GM18498 (cell line): ENCODE measurements at regions not wholly inside any gene's neighbourhood (a gene's known extent, or its start where the extent isn't known, plus 50 kb on each side); places are given as distances from the start of the nearest gene placed in this dataset.
"Not testable (repeated sequence)": the region's sequence is repeated elsewhere in the genome, so short reads cannot be mapped to it uniquely, and the experiment has no call there.

Experiments used
- ATAC-seq: cut with Tn5 transposase; IDR thresholded peaks from one replicate; pipeline ENCODE4 v1.9.1; 2021; ENCODE audit warnings: mild to moderate bottlenecking, moderate library complexity; ENCODE audit not compliant: unreplicated experiment

DNA sequence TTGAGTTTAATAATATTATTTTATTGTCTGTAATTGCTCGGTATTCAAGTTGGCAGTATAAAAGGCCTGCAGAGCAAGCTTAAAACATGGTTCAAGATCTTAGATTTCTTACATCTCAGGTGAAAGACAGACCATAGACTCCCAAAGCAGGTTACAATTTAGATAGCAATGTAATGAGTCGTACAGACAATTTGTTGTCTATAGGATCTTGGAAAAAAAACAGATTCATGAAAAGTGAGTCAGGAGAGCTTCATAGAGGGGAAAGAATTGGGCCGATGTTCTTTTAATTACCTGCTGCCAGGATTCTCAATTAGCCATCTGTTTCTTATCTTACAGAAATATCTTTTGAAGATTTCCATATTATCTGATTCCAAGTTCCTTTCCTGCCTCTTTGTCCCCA lies 111.5 kb upstream of the IKBKE start:
- not testable (repeated sequence) for ATAC-seq

DNA sequence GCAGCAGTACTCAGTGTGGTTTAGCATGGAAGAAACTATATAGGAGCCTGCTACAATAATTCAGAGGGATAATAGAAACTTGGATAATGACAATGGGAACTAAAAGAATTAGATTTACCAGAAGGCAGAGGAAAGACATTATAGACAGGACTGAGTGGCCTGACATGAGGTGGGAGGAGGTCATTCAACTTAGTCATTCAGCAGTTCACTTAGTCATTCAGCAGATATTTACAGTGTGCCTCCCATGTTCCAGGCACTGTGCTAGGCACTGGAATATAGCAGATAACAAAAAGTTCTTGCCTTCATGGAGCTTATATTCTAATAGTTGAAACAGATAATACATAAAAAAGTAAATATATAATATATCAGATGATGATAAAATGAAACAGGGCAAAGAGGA lies 110.9 kb upstream of the IKBKE start:
- not testable (repeated sequence) for ATAC-seq

DNA sequence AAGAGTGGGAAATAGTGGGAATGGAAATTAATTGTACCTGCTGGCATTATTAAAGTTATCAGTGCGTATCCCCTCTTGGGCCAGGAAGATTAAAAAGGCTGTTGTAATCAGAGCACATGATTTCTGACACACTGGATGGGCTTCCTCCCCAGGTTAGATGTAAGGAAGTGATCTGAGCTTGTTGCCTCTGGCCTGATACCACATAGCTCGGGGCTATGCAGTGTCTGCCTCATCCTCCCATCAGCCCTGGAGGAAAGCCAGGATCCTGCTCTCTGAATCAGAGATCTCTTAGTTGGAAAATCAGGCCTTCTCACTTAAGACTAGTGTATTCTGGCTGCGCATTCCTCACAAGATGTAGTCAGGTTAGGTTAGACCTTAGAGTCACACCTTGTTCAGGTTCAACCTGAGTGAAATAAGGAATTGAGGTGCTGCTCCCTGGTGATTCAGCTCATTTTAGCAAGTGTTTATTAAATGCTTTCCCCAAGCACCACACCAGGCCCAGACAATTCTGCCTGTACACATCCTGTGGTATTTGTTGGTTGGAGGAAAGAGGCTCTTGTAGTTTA lies 108.2 kb upstream of the IKBKE start:
- ATAC-seq: not testable (repeated sequence)

DNA sequence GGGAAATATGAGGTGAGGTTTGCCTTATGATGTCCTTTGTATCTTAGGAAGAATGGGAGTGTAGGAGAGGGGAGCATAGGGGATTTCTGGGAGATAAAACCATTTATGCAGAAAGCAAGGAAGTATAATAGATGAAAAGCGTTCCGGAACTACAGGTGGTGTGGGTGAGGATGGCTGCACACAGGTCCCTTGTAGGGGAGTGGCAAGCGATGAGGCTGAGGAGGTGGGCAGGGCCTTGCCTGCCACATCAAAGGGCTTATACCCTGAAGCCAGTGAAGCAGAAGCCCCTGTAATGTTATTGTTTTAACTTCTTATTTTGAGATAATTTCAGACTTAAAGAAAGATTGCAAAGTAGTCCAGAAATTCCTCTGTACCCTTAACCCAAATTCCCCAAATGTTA lies 107.3 kb upstream of the IKBKE start:
- not testable (repeated sequence) for ATAC-seq

DNA sequence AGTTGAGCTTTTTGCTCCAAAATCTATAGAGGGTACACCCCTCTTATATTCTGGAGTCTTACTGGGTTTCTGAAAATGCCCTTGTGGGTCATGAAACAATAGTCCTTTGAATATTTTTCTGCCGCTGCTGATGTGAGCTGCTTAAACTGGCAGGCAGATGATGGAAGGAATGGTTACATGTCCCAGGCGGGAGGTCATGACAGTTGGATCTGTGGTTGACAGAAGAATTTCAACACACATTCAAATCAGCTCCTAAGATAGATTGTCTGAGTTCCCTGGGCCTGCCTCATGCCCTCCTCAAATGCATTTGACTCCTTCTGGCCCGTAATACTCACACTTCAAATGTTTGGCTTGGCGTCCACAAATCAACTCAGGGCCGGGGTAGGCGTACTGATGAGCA lies 105.0 kb upstream of the IKBKE start:
- ATAC-seq: not testable (repeated sequence)

DNA sequence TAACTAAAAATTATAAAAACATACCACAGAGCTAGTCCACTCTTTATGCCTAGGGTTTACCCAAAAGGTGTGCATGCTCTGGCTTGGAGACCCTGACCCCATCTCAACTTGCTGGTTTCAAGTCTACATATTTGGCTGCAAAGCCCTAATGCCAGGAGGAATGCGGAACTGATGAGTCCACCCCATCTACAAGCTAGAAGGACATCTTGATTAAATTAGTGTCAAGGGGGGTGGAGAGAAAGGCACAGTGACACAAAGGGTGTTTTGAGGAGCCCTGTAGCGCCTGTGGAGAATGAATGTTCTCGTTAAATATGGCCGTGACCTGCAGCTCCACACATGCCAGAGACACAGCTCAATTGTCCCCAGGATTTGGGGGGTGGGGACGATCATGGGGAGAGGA lies 104.1 kb upstream of the IKBKE start:
- not testable (repeated sequence) for ATAC-seq

DNA sequence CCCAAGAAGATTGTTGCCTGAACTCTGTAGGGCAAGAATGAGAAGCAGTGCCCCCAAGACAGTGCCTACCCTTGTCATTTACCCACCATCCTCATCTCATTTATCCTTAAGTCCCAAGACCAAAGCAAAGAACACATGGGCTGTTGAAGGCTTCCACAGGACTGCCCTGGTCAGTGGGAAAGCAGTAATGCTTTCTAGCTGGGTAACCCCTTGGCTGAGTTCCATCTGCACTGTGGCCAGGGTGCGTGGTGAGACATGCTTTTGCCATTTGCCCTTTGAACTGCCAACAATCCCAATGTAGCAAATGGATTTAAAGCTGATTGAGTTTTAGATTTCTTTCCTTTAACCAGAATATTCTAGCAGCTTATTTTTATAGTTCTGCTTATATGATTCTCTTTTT lies 103.5 kb upstream of the IKBKE start:
- not testable (repeated sequence) for ATAC-seq

DNA sequence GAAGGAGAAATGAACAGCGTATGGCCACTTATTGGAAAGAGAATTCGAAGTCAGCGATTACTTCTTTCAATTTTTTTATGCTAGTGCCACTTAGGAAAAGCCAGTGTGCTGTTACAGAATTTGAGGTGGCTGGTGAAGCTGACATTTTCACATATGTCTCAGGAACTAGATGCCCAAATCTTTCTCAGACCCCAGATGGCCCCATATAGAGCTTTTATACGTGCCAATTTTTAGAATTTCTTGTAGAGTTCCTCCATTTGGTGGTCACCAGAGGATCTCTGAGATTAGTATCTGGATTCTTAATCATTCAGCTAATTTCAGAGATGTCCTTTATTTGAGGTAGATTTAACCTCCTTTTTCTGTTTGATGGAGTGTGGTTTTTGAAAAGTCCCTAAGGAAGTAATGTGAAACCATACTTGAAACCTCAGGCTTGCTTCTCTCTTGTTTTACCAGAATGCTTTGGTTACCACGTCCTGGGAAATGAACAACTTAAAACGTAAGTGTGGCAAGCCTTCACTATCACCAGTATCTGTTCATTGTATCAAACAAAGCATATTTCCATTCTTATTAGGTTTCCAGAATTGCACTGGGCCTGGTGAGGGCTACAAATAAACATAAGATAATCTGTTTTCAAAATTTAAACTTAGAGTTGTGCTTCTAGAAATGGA lies 102.2 kb upstream of the IKBKE start:
- not testable (repeated sequence) for ATAC-seq

DNA sequence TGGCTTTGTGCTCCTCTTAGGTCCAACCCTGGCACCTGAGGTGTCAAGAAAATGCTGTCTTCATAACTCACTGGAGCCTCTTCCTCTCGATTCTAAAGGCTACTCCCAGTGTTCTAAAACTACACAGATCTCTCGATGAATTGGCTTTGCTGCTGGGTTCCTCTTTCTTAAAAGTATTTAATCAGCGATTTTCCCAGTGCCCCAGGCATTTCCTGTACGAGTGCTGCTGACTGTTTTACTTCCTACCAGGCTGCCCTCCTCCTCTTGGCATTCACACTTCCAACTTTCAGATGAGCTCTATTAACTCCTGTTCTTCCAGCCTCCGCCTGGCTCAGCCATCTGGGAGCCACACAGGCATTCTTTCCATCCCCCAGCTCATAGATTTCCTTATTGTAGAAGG lies 95.6 kb upstream of the IKBKE start:
- not testable (repeated sequence) for ATAC-seq

DNA sequence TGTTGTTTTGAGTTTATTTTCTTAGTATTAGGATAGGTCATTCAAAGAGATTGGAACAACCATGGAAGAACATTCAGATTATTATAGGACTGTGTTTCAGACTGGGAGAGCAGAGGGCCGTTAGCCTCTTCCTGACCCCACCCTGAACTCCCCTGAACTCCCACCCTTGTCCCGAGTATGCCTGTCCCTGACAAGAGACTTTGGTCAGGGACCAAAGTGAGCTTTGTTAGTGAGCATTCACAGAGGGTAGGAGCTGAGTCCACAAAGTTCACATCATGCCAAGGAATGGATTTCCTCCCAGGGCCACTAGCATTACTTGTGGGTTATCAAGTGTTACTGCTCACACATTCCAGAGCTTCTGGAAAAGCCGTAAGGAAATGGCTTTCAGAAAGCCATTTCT lies 94.7 kb upstream of the IKBKE start:
- not testable (repeated sequence) for ATAC-seq

DNA sequence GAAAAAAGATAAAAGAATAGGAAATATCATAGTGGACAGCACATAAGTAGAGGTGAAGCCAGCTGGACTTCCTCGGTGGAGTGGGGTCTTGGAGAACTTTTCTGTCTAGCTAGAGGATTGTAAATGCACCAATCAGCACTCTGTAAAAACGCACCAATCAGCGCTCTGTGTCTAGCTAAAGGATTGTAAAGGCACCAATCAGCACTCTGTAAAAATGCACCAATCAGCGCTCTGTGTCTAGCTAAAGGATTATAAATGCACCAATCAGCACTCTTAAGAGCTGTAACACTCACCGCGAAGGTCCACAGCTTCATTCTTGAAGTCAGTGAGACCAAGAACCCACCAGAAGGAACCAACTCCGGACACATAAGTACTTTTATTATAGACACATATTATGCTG lies 91.8 kb upstream of the IKBKE start:
- ATAC-seq: not testable (repeated sequence)

DNA sequence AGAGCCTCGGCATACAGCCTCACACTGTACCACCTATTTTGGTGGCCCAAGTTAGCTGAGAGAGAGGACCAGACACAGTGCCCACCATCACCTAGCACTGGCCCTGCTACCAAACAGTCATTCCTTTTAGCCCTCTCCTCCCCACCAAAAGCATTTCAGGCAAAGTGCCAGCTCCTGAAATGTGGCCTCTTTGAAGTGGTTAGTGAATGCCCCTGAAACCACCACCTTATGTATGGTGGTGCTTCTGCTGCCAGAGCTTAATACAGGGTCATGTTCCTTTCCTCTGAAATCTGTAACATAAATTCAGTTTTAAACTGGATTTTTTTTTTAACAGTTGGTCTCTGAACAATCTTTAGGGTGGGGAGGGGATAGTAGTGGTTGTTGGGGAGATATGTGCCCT lies 91.0 kb upstream of the IKBKE start:
- not testable (repeated sequence) for ATAC-seq

DNA sequence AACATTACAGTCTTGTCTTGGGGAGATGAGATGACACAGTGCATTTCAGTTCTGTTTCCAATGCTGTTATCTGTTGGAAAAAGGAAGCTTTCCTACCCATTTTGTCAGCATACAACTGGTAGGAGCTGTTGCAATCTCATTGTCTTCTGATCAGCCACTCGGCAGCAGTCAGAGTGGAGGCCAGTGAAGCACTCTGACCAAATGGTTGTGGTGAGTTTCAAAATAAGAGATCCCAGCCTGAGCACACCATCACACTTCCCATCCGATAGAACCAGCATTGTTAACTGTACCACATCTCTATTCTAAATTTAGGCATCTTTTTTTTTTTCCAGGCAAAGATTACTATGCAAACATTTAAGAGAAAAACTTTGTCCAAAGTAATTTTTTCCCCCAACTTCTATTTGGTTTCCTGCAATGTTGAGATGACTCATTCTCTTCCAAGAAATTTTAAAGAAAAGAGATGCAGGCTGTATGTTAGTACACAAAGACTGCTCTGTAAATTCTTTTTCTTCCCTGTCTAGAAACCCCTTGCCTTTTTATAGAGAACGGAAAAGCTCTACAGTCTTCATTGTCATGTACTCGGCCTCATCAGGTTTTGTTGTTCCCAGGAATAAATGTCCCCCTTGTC lies 90.0 kb upstream of the IKBKE start:
- ATAC-seq: not testable (repeated sequence)

DNA sequence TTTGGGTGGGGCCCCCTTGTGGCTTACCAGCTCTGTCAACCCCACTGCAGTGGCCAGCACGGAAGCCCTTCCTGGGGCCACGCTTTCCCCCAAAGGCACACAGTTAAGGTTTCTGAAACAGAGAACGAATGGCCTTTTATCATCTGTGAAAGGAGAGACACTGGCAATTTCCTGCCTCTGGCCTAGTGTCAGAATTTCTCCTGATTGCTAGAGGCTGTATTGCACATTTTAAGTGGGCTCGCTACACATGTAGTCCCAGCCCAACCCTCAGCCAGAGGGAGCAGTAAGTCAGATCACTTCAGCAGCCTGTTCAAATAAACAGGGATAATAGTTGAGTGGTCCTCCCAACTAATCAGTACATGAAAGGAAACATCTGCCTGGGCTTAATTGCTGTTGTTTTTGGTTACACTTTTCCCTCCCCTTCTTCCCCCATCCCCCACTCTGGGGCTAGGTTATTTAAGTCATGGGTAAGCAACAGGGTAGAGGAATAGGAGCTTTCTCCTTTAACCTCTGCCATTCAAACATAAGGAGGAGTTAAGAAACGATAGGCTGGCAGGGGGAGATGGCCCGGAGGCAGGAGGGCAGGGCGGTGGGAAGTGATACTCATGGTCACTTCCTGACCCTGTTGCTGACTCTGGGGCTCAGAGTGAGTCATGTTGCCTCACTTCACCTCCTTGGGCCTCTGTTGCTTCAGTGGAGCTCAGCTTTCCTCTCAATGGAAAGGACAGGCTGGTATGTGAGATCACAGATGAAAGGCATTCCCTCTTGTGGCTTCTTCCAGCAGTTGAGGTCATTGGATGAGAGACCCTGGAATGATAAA lies 89.3 kb upstream of the IKBKE start:
- not testable (repeated sequence) for ATAC-seq

DNA sequence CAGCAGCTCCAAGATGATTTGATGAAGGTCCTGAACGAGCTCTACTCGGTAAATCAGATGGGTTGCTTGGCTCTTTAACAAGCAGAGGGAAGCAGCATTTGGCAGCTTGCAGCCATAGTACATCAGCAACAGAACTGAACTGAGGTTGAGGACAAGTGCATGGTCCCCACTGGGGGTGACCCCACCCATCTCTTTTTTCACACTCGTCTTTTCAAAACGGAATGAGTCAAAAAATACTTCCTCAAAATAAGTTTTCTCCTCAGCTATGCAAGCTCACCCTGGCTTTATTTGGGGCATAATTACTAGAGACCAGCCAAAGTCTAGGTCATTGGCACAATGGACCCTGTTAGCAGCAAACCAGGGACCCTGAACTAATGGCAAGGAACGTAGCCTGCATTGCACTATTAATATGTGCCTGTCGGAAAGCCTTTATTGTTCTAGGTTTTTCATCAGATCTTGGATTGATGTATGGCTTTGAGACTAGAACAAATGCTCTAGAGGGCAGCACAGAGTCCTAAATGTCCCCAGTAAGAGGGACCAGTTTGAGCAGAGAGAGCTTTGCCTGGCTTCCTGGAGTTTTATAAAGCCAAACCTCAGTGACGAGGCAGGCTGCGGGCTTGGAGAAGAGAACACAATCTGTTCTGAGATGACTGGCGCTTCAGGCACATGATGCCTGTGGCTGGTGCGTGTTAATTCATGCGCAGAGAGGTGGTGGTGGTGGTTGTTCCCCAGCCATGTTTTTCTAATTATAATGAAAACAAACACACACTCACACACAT lies 86.1 kb upstream of the IKBKE start:
- ATAC-seq: not testable (repeated sequence)

DNA sequence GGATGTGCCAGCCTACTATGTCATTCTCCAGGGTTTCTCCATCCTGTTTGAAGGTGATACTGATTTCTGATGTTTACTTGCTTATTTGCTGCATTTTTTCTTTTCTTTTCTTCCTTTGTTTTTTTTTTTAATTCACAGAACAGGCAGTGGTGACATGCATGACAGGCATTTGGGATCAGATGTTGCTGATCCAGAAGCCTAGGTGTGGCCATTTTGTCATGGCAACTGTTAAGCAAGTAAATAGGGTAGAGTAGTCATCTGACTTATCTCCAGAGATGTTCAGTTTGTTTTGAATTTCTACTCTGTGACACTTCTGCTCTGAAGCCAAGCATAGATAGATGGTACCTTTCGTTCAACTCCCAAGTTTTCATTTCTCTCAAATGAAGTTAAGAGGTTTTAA lies 85.4 kb upstream of the IKBKE start:
- not testable (repeated sequence) for ATAC-seq

DNA sequence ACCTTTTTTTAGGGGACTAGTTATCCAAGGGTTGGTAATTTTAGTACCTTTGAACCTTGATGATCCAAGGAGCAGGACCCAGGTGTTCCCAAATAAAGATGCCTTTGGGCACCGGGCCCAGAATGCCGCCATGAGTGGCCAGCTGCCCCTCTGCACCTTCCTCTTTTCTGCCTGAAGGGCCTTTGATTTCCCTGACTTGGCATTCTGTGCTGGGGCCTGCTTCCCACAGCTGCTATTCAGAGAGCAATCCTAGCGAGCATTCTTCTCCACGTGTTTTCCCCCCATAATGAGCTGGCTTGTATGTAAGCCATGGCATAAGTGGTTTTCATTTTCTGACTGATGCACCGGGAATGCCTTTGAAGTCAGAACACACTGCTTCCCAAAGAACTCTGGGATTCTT lies 82.6 kb upstream of the IKBKE start:
- ATAC-seq: not testable (repeated sequence)

DNA sequence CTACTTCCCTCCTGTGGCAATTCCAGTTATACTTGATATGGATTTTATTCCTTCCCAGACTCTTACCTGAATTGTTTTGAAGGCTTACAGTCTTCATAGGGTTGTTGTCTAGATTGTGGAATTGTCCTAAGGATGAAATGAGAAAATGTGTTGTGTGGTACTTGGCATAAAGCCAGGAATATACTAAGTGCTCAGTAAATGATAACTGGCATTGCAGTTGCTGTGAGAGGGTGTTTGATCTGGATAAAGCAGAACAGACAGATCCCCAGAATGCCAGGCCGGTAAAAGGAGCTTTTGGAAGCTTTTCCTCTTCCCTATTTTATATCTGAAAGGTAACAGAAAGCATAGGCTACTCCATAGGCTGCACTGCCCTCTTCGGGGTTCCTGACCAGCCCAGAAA lies 78.4 kb upstream of the IKBKE start:
- ATAC-seq: not testable (repeated sequence)

DNA sequence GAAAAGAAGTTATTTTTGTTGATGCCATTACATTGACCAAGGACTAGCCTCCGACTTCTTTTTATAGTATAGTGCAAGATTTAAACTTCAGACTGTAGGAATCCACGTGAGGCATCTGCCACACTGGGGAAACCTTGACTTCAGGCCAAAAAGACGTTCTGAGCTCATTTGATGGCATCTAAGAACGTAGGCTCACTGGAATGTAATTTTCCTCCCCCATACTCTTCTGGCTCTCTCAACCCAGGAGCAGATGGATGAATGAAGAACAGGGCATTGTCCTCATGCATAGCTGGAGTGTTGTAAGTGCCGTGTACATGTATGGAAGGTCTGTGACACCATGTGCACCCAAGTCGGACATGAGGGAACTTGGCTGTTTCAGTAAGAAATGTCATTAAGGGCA lies 72.8 kb upstream of the IKBKE start:
- not testable (repeated sequence) for ATAC-seq

DNA sequence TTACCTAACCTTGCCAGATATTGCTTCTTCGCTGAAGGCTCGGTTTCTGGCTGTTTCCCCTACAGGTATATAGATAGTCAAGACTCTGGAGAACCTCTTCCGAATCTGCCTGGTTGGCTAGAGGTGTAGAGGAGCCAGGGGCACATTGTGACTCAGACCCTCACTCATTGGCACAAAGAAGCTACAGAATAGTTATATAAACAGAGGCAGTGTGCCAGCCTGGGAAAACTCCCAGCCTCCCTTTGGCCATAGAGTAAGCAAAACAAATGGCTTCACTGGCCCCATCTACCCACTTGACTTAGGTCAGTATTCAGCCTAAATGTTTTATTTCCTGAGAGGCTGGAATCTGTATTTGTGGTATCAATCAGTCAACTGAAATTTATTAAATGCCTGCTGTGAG lies 72.0 kb upstream of the IKBKE start:
- not testable (repeated sequence) for ATAC-seq
